GM12878 (cell line): ENCODE measurements at regions not wholly inside any gene's neighbourhood (a gene's known extent, or its start where the extent isn't known, plus 50 kb on each side); places are given as distances from the start of the nearest gene placed in this dataset.

ENCODE experiments used
- ATAC-seq: fragments of 200-7000 bp; cut with Tn5 transposase; 3 replicates; pipeline ENCODE4 v1.9.1; 2020; ENCODE audit warnings: mild to moderate bottlenecking, moderate library complexity
- BruUV-seq: library from RNA; stranded (reverse); fragments of 400-500 nt; replicated peaks from 2 replicates; lab custom pipeline; 2021; lab: Mats Ljungman, UMichigan
- CTCF ChIA-PET: fragments of 300-600 bp; sonication (Branson Sonifier 250); formaldehyde crosslinking; extraction: SDS; loops from one replicate; lab custom pipeline; 2021; ENCODE audit warnings: inconsistent platforms; lab: Yijun Ruan, JAX
- POLR2A ChIA-PET: fragments of 350-600 bp; formaldehyde crosslinking; extraction: SDS; loops from one replicate; lab custom pipeline; 2021; ENCODE audit warnings: inconsistent platforms; lab: Charles Lee
- RAD21 ChIA-PET: fragments of 300-600 bp; sonication (Branson Sonifier 250); formaldehyde crosslinking; loops from one replicate; lab custom pipeline; 2023; ENCODE audit warnings: antibody characterized with exemption; ENCODE audit not compliant: unreplicated experiment; lab: Charles Lee
- SMC1A ChIA-PET: fragments of 300-600 bp; sonication (Branson Sonifier 250); formaldehyde crosslinking; loops from one replicate; lab custom pipeline; 2023; ENCODE audit not compliant: unreplicated experiment, uncharacterized antibody; lab: Charles Lee
- DNase-seq: peaks from one replicate; pipeline ENCODE4 v3.0.0-alpha.2; 2011; ENCODE audit warnings: low read depth, low spot score
- FAIRE-seq: peaks from 3 replicates; lab custom pipeline; 2011; peaks lifted over from hg19 to GRCh38; lab: Jason Lieb, UNC
- H2AFZ ChIP-seq: 2 replicates; pipeline ENCODE4 v1.6.0; 2011; ENCODE audit warnings: low read depth, low read length, control low read depth; ENCODE audit not compliant: control insufficient read depth
- H3K27ac ChIP-seq: 2 replicates; pipeline ENCODE4 v1.5.1; 2011; ENCODE audit warnings: control low read depth; ENCODE audit not compliant: control insufficient read depth, insufficient read depth
- H3K27me3 ChIP-seq, 2 experiments: replicated peaks in 1 of 2; 2 replicates each; pipeline versions ENCODE4 v1.6.0 to v1.6.1; 2011; ENCODE audit warnings: low read length in 1 of 2; ENCODE audit not compliant: control insufficient read depth in 2 of 2, insufficient read depth in 2 of 2
- H3K36me3 ChIP-seq, 2 experiments: 2 replicates each; pipeline ENCODE4 v1.5.1; 2011; ENCODE audit warnings: low read length in 1 of 2; ENCODE audit not compliant: control insufficient read depth in 2 of 2, insufficient read depth in 2 of 2
- H3K4me1 ChIP-seq: 2 replicates; pipeline ENCODE4 v1.6.1; 2011; ENCODE audit warnings: mild to moderate bottlenecking, low read length, moderate library complexity, mixed read lengths; ENCODE audit not compliant: control insufficient read depth, insufficient read depth
- H3K4me2 ChIP-seq: 2 replicates; pipeline ENCODE4 v1.6.0; 2011; ENCODE audit warnings: control low read depth; ENCODE audit not compliant: control insufficient read depth, insufficient read depth
- H3K4me3 ChIP-seq: fragments of 200-600 bp; sonication (generic); 2 replicates; pipeline ENCODE4 v1.5.1; 2016
- H3K79me2 ChIP-seq: 2 replicates; pipeline ENCODE4 v1.6.0; 2011; ENCODE audit warnings: low read length; ENCODE audit not compliant: control insufficient read depth, insufficient read depth
- H3K9ac ChIP-seq: 2 replicates; pipeline ENCODE4 v1.8.0; 2011; ENCODE audit warnings: low read length, control low read depth, mixed read lengths; ENCODE audit not compliant: control insufficient read depth, insufficient read depth
- H3K9me3 ChIP-seq: replicated peaks from 3 replicates; pipeline ENCODE4 v1.5.1; 2011; ENCODE audit warnings: mild to moderate bottlenecking, low read length; ENCODE audit not compliant: control insufficient read depth, insufficient read depth
- H4K20me1 ChIP-seq: 2 replicates; pipeline ENCODE4 v1.6.0; 2011; ENCODE audit not compliant: control insufficient read depth, insufficient read depth
- BACH1 ChIP-seq: fragments of 450-650 bp; IDR thresholded peaks from 2 replicates; pipeline ENCODE4 v1.6.1; 2017; ENCODE audit warnings: mild to moderate bottlenecking, borderline replicate concordance
- CEBPB ChIP-seq, 2 experiments: fragments of 150-350 bp in 1 of 2; IDR thresholded peaks; 2 replicates each; pipeline ENCODE4 v1.6.1; 2012 to 2014; ENCODE audit warnings: low read depth in 2 of 2, low read length in 2 of 2, borderline replicate concordance in 1 of 2, inconsistent platforms in 1 of 2
- CHD2 ChIP-seq: IDR thresholded peaks from 2 replicates; pipeline ENCODE4 v1.6.1; 2011; ENCODE audit warnings: low read depth, low read length, improper control_type of control experiment, borderline replicate concordance
- ESRRA ChIP-seq: IDR thresholded peaks from 2 replicates; pipeline ENCODE4 v1.6.1; 2012; ENCODE audit warnings: mild to moderate bottlenecking, low read length, improper control_type of control experiment
- MAX ChIP-seq: IDR thresholded peaks from 2 replicates; pipeline ENCODE4 v1.6.1; 2012; ENCODE audit warnings: low read depth, low read length, improper control_type of control experiment
- NRF1 ChIP-seq: conservative IDR thresholded peaks from 2 replicates; pipeline ENCODE4 v1.6.1; 2011; ENCODE audit warnings: mild to moderate bottlenecking, low read depth, low read length, improper control_type of control experiment
- POLR2A ChIP-seq: IDR thresholded peaks from 2 replicates; pipeline ENCODE4 v1.6.1; 2011; ENCODE audit warnings: low read depth, mild to moderate bottlenecking, low read length
- POLR2AphosphoS5 ChIP-seq: IDR thresholded peaks from 2 replicates; pipeline ENCODE4 v1.6.1; 2011; ENCODE audit warnings: mild to moderate bottlenecking, low read length, inconsistent platforms
- PRDM15 ChIP-seq: fragments of 450-650 bp; formaldehyde crosslinking; IDR thresholded peaks from 2 replicates; pipeline ENCODE4 v1.4.0; 2020; ENCODE audit warnings: mild to moderate bottlenecking, moderate library complexity
- RAD21 ChIP-seq: IDR thresholded peaks from 2 replicates; pipeline ENCODE4 v1.6.1; 2011; ENCODE audit warnings: mild to moderate bottlenecking, low read depth, low read length, moderate library complexity; ENCODE audit not compliant: insufficient read depth
- RBBP5 ChIP-seq: fragments of 200-600 bp; sonication (generic); conservative IDR thresholded peaks from 2 replicates; pipeline ENCODE4 v1.6.1; 2016
- SIN3A ChIP-seq: IDR thresholded peaks from 2 replicates; pipeline ENCODE4 v1.6.1; 2012; ENCODE audit warnings: low read depth, low read length, improper control_type of control experiment
- SREBF2 ChIP-seq: IDR thresholded peaks from 2 replicates; pipeline ENCODE4 v1.6.1; 2012; ENCODE audit warnings: mild to moderate bottlenecking, low read length
- TAF1 ChIP-seq: IDR thresholded peaks from 2 replicates; pipeline ENCODE4 v1.6.1; 2011; ENCODE audit warnings: mild to moderate bottlenecking, low read depth, low read length, borderline replicate concordance
- ZNF384 ChIP-seq: IDR thresholded peaks from 2 replicates; pipeline ENCODE4 v1.6.1; 2012; ENCODE audit warnings: low read depth, mild to moderate bottlenecking, low read length, improper control_type of control experiment, borderline replicate concordance
- ZNF592 ChIP-seq: fragments of 450-650 bp; IDR thresholded peaks from 2 replicates; pipeline ENCODE4 v1.6.1; 2017; ENCODE audit warnings: mild to moderate bottlenecking, moderate library complexity
- WGBS: methylation state at CpG from one replicate; pipeline ENCODE4 v1.1.6; 2016; ENCODE audit warnings: low lambda C conversion rate; ENCODE audit not compliant: insufficient replicate concordance, insufficient coverage; ENCODE audit errors: missing lambda C conversion rate; 5-methylcytosine and 5-hydroxymethylcytosine counted together
- in situ Hi-C: fragments of 300-500 bp; cut with MboI; formaldehyde crosslinking; loops from 9 replicates; pipeline ENCODE4 v1.14.3; 2018; ENCODE audit warnings: mixed read lengths
- intact Hi-C: fragments of 100-400 bp; cut with micrococcal nuclease; formaldehyde crosslinking; loops from one replicate; pipeline ENCODE4 v1.14.2; 2022; ENCODE audit not compliant: unreplicated experiment

GRCh38 chr10:129105266-129105665 is 361.8 kb upstream of the MGMT start (continued):
- no peak for TF ChIP-seq CEBPB (IDR thresholded peaks at IDR 0.05; ENCODE audit: borderline replicate concordance in 1 of 2, low read depth in 2 of 2, low read length in 2 of 2)

GRCh38 chr10:129106314-129106713 is 360.7 kb upstream of the MGMT start:
- BruUV-seq, result no TSS peak
- H2AFZ ChIP-seq, result no peak overlapping the region
- RAD21 ChIA-PET, result no interaction called here
- H3K4me3 ChIP-seq, result no peak overlapping the region
- in situ Hi-C loops, result no loop called here
- POLR2A ChIA-PET, result no interaction called here
- 39% methylated on average over 4 of the region's 4 CpGs for WGBS
- H3K27ac ChIP-seq, result no peak overlapping the region
- H4K20me1 ChIP-seq, result no peaks in the 10 kb centered on the region
- SMC1A ChIA-PET, result no interaction called here
- no peaks in the 10 kb centered on the region for H3K36me3 ChIP-seq
- ATAC-seq (no peak), FAIRE-seq (no peak), DNase-seq (no peak)
- no peak overlapping the region for H3K9ac ChIP-seq
- no peaks in the 10 kb centered on the region for H3K4me1 ChIP-seq
- no peak overlapping the region for H3K4me2 ChIP-seq
- H3K79me2 ChIP-seq, result no peaks in the 10 kb centered on the region
- CTCF ChIA-PET, result no interaction called here
- no peaks in the 10 kb centered on the region for H3K27me3 ChIP-seq
- intact Hi-C loops, result no loop called here
- H3K9me3 ChIP-seq, result no peaks in the 10 kb centered on the region
- TF ChIP-seq POLR2AphosphoS5, result no peak
- no peak for TF ChIP-seq RBBP5
- TF ChIP-seq MAX, result no peak
- TF ChIP-seq PRDM15 (CRISPR knock-in tag), result no peak
- no peak for TF ChIP-seq CHD2
- no peak for TF ChIP-seq TAF1
- no peak for TF ChIP-seq ZNF592
- TF ChIP-seq POLR2A, result no peak
- TF ChIP-seq BACH1, result no peak
- no peak for TF ChIP-seq ESRRA
- TF ChIP-seq NRF1, result no peak
- TF ChIP-seq SREBF2, result no peak
- no peak for TF ChIP-seq ZNF384
- TF ChIP-seq RAD21, result no peak
- no peak for TF ChIP-seq SIN3A
